A204.1 (cell line): ENCODE measurements at regions not wholly inside any gene's neighbourhood (a gene's known extent, or its start where the extent isn't known, plus 50 kb on each side); places are given as distances from the start of the nearest gene placed in this dataset.
"Not testable (repeated sequence)": the region's sequence is repeated elsewhere in the genome, so short reads cannot be mapped to it uniquely, and the experiment has no call there.

Experiments
- FAIRE-seq: peaks from 2 replicates; lab custom pipeline; 2012; peaks lifted over from hg19 to GRCh38; lab: Jason Lieb, UNC

- no peak for FAIRE-seq
These were observed 900.4 kb upstream of the ARRDC3 start for GRCh38 chr5:92283521-92283920.

- FAIRE-seq = not testable (repeated sequence)
These were observed 888.6 kb upstream of the ARRDC3 start for GRCh38 chr5:92271750-92272149.

GRCh38 chr5:92268343-92268742, 885.2 kb upstream of the ARRDC3 start:
- FAIRE-seq = no peak

- FAIRE-seq = no peak
These were observed 884.7 kb upstream of the ARRDC3 start for GRCh38 chr5:92267830-92268229.

GRCh38 chr5:92265804-92266203, 882.7 kb upstream of the ARRDC3 start:
- FAIRE-seq = no peak

- not testable (repeated sequence) for FAIRE-seq
These were observed 872.5 kb upstream of the ARRDC3 start for GRCh38 chr5:92255605-92256004.

GRCh38 chr5:92248518-92248917, 865.4 kb upstream of the ARRDC3 start:
- no peak for FAIRE-seq

GRCh38 chr5:92242170-92242569, 859.1 kb upstream of the ARRDC3 start:
- FAIRE-seq = no peak

GRCh38 chr5:92237896-92238295, 854.8 kb upstream of the ARRDC3 start:
- peak; percentile 9 for FAIRE-seq

GRCh38 chr5:92222449-92222848, 839.3 kb upstream of the ARRDC3 start:
- FAIRE-seq = no peak

GRCh38 chr5:92216852-92217251, 833.7 kb upstream of the ARRDC3 start:
- not testable (repeated sequence) for FAIRE-seq

GRCh38 chr5:92215116-92215515, 832.0 kb upstream of the ARRDC3 start:
- no peak for FAIRE-seq

GRCh38 chr5:92208265-92208664, 825.1 kb upstream of the ARRDC3 start:
- no peak for FAIRE-seq

- FAIRE-seq = no peak
These were observed 824.0 kb upstream of the ARRDC3 start for GRCh38 chr5:92207151-92207550.

- FAIRE-seq = no peak
These were observed 823.6 kb upstream of the ARRDC3 start for GRCh38 chr5:92206681-92207080.

GRCh38 chr5:92199035-92199434, 815.9 kb upstream of the ARRDC3 start:
- not testable (repeated sequence) for FAIRE-seq

- FAIRE-seq = no peak
These were observed 798.5 kb upstream of the ARRDC3 start for GRCh38 chr5:92181656-92182055.

- no peak for FAIRE-seq
These were observed 797.3 kb upstream of the ARRDC3 start for GRCh38 chr5:92180391-92180790.

- no peak for FAIRE-seq
These were observed 796.5 kb upstream of the ARRDC3 start for GRCh38 chr5:92179651-92180050.

- FAIRE-seq = no peak
These were observed 794.9 kb upstream of the ARRDC3 start for GRCh38 chr5:92177926-92178487.

GRCh38 chr5:92163906-92164305, 780.8 kb upstream of the ARRDC3 start:
- FAIRE-seq = no peak

- FAIRE-seq = no peak
These were observed 764.7 kb upstream of the ARRDC3 start for GRCh38 chr5:92147798-92148197.

GRCh38 chr5:92147266-92147665, 764.1 kb upstream of the ARRDC3 start:
- no peak for FAIRE-seq

GRCh38 chr5:92145852-92146251, 762.7 kb upstream of the ARRDC3 start:
- no peak for FAIRE-seq

GRCh38 chr5:92144824-92145223, 761.7 kb upstream of the ARRDC3 start:
- FAIRE-seq = no peak
